ENCODE measurements at regions not wholly inside any gene's neighbourhood (a gene's known extent, or its start where the extent isn't known, plus 50 kb on each side); places are given as distances from the start of the nearest gene placed in this dataset.

- intact Hi-C loops (cut with micrococcal nuclease; ENCODE audit: unreplicated experiment) = no loop called here
- ChIA-PET POLR2A (ENCODE audit: unreplicated experiment) (no interaction called here), CTCF (no interaction called here)
- Histone ChIP-seq H4K20me1 (ENCODE audit: insufficient read depth) (no peaks in the 10 kb centered on the region), H3K9me2 (ENCODE audit: insufficient read depth) (no peaks in the 10 kb centered on the region), H3K36me3 (ENCODE audit: low read depth) (no peaks in the 10 kb centered on the region), H3K27me3 (ENCODE audit: insufficient read depth, low read depth) (no peaks in the 10 kb centered on the region), H3K4me2 (no peak overlapping the region), H3K9me3 (ENCODE audit: insufficient read depth, low read depth) (no peaks in the 10 kb centered on the region), H3F3A (ENCODE audit: insufficient read depth, low read depth) (no peaks in the 10 kb centered on the region), H3K4me3 (no peak overlapping the region), H3K27ac (no peak overlapping the region), H2AFZ (no peak overlapping the region), H3K79me2 (ENCODE audit: low read depth) (no peaks in the 10 kb centered on the region), H3K4me1 (replicated peaks; ENCODE audit: insufficient read depth) (no peaks in the 10 kb centered on the region)
- TF ChIP-seq CTCF (conservative IDR thresholded peaks at IDR 0.05) (no peak), EZH2 (IDR thresholded peaks at IDR 0.05; ENCODE audit: low read depth) (no peak)
- no peak for DNase-seq
- BruUV-seq (replicated peaks) = no TSS peak
Observed at GRCh38 chr4:11259837-11260236, 168.9 kb downstream of the HS3ST1 start.

GRCh38 chr4:11252149-11252548 lies 176.5 kb downstream of the HS3ST1 start:
- no peaks in the 10 kb centered on the region for H3K79me2 ChIP-seq (ENCODE audit: low read depth)
- no peaks in the 10 kb centered on the region for H3K4me1 ChIP-seq (replicated peaks; ENCODE audit: insufficient read depth)
- CTCF ChIA-PET = no interaction called here
- TF ChIP-seq CTCF (conservative IDR thresholded peaks at IDR 0.05) (no peak), EZH2 (IDR thresholded peaks at IDR 0.05; ENCODE audit: low read depth) (no peak)
- H3K9me2 ChIP-seq (ENCODE audit: insufficient read depth) = no peaks in the 10 kb centered on the region
- POLR2A ChIA-PET (ENCODE audit: unreplicated experiment) = no interaction called here
- no peaks in the 10 kb centered on the region for H4K20me1 ChIP-seq (ENCODE audit: insufficient read depth)
- H3K36me3 ChIP-seq (ENCODE audit: low read depth) = no peaks in the 10 kb centered on the region
- no peak overlapping the region for H3K27ac ChIP-seq
- BruUV-seq (replicated peaks) = no TSS peak
- no peak overlapping the region for H3K4me3 ChIP-seq
- H3K9me3 ChIP-seq (ENCODE audit: insufficient read depth, low read depth) = no peaks in the 10 kb centered on the region
- no peak overlapping the region for H3K4me2 ChIP-seq
- no peak overlapping the region for H2AFZ ChIP-seq
- H3K27me3 ChIP-seq (ENCODE audit: insufficient read depth, low read depth) = no peaks in the 10 kb centered on the region
- intact Hi-C loops (cut with micrococcal nuclease; ENCODE audit: unreplicated experiment) = no loop called here
- H3F3A ChIP-seq (ENCODE audit: insufficient read depth, low read depth) = no peaks in the 10 kb centered on the region
- DNase-seq = no peak

GRCh38 chr4:11250510-11250909 lies 178.2 kb downstream of the HS3ST1 start:
- ChIA-PET CTCF (no interaction called here), POLR2A (ENCODE audit: unreplicated experiment) (no interaction called here)
- no peaks in the 10 kb centered on the region for H3K4me1 ChIP-seq (replicated peaks; ENCODE audit: insufficient read depth)
- no peaks in the 10 kb centered on the region for H3K9me3 ChIP-seq (ENCODE audit: insufficient read depth, low read depth)
- intact Hi-C loops (cut with micrococcal nuclease; ENCODE audit: unreplicated experiment) = no loop called here
- no peaks in the 10 kb centered on the region for H3K79me2 ChIP-seq (ENCODE audit: low read depth)
- no peak overlapping the region for H2AFZ ChIP-seq
- H3K27ac ChIP-seq = no peak overlapping the region
- H3K4me3 ChIP-seq = no peak overlapping the region
- DNase-seq = no peak
- H3K9me2 ChIP-seq (ENCODE audit: insufficient read depth) = no peaks in the 10 kb centered on the region
- H4K20me1 ChIP-seq (ENCODE audit: insufficient read depth) = no peaks in the 10 kb centered on the region
- H3K4me2 ChIP-seq = no peak overlapping the region
- H3K27me3 ChIP-seq (ENCODE audit: insufficient read depth, low read depth) = no peaks in the 10 kb centered on the region
- no peaks in the 10 kb centered on the region for H3F3A ChIP-seq (ENCODE audit: insufficient read depth, low read depth)
- BruUV-seq (replicated peaks) = no TSS peak
- no peak for TF ChIP-seq EZH2 (IDR thresholded peaks at IDR 0.05; ENCODE audit: low read depth)
- TF ChIP-seq CTCF (conservative IDR thresholded peaks at IDR 0.05) = no peak
- H3K36me3 ChIP-seq (ENCODE audit: low read depth) = no peaks in the 10 kb centered on the region
